Activated CD8-positive, alpha-beta T cell treated with anti-CD3 and anti-CD28 coated beads for 36 hours (primary cell): ENCODE measurements at regions not wholly inside any gene's neighbourhood (a gene's known extent, or its start where the extent isn't known, plus 50 kb on each side); places are given as distances from the start of the nearest gene placed in this dataset.

Source experiments
- ATAC-seq: fragments of 200-7000 bp; cut with Tn5 transposase; one replicate; pipeline ENCODE4 v1.10.0; 2021; ENCODE audit warnings: mild to moderate bottlenecking, moderate library complexity
- CTCF ChIA-PET: fragments of 350-600 bp; sonication (Branson Sonifier 250); formaldehyde crosslinking; loops from one replicate; lab custom pipeline; 2021; ENCODE audit warnings: antibody characterized with exemption; lab: Charles Lee
- POLR2A ChIA-PET: fragments of 350-600 bp; sonication (Branson Sonifier 250); formaldehyde crosslinking; loops from one replicate; lab custom pipeline; 2021; ENCODE audit warnings: antibody characterized with exemption; lab: Charles Lee
- DNase-seq: peaks from one replicate; pipeline ENCODE4 v3.0.0-alpha.2; 2020
- H3K27ac Mint-ChIP-seq: one replicate; pipeline ENCODE4 v1.8.0; 2021; ENCODE audit warnings: mild to moderate bottlenecking, mixed read lengths
- H3K27me3 Mint-ChIP-seq: one replicate; pipeline ENCODE4 v1.8.0; 2021; ENCODE audit warnings: mixed read lengths
- H3K36me3 Mint-ChIP-seq: one replicate; pipeline ENCODE4 v1.8.0; 2021; ENCODE audit warnings: low read depth, mixed read lengths
- H3K4me1 Mint-ChIP-seq: one replicate; pipeline ENCODE4 v1.8.0; 2021; ENCODE audit warnings: low read depth, mixed read lengths
- H3K4me3 Mint-ChIP-seq: one replicate; pipeline ENCODE4 v1.8.0; 2021; ENCODE audit warnings: mild to moderate bottlenecking, moderate library complexity, mixed read lengths
- H3K9me3 Mint-ChIP-seq: one replicate; pipeline ENCODE4 v1.8.0; 2021; ENCODE audit warnings: mixed read lengths
- intact Hi-C: fragments of 100-400 bp; cut with micrococcal nuclease; formaldehyde crosslinking; loops from one replicate; pipeline ENCODE4 v1.10.0; 2022
- TF ChIP-seq, protein P1 (sequence below): fragments of 200-600 bp; IDR thresholded peaks from one replicate; pipeline ENCODE4 v1.8.0; 2022; ENCODE audit warnings: antibody characterized with exemption, mild to moderate bottlenecking

DNA sequence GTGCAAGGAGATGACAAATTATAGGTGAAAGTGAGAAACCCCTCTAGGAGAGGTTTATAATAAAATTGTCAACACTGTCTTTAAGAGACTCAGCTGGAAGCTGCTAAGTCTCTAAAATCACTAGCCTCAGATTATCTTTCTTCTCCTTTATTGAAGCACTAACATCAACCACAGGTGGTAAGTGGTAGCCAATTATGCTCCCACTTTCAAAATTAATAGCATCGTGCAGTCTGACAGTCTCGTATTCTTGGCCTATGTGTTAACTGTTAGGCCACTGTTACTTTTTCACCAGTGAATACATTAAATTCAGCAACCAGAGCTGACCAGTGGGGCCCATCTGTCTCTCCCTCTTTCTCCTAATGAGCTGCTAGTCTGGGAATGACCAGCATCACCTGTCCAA, 674.1 kb downstream of the RAPGEF2 start:
- peaks cover 6% of the 10 kb centered on the region for H3K9me3 Mint-ChIP-seq
- H3K36me3 Mint-ChIP-seq = no peaks in the 10 kb centered on the region
- DNase-seq = no peak
- intact Hi-C loops = no loop called here
- CTCF ChIA-PET = no interaction called here
- TF ChIP-seq, protein P1, sequence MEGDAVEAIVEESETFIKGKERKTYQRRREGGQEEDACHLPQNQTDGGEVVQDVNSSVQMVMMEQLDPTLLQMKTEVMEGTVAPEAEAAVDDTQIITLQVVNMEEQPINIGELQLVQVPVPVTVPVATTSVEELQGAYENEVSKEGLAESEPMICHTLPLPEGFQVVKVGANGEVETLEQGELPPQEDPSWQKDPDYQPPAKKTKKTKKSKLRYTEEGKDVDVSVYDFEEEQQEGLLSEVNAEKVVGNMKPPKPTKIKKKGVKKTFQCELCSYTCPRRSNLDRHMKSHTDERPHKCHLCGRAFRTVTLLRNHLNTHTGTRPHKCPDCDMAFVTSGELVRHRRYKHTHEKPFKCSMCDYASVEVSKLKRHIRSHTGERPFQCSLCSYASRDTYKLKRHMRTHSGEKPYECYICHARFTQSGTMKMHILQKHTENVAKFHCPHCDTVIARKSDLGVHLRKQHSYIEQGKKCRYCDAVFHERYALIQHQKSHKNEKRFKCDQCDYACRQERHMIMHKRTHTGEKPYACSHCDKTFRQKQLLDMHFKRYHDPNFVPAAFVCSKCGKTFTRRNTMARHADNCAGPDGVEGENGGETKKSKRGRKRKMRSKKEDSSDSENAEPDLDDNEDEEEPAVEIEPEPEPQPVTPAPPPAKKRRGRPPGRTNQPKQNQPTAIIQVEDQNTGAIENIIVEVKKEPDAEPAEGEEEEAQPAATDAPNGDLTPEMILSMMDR = no peak
- H3K27ac Mint-ChIP-seq = no peak overlapping the region
- no peaks in the 10 kb centered on the region for H3K27me3 Mint-ChIP-seq
- ATAC-seq = no peak
- no peaks in the 10 kb centered on the region for H3K4me1 Mint-ChIP-seq
- H3K4me3 Mint-ChIP-seq = no peak overlapping the region
- POLR2A ChIA-PET = no interaction called here

DNA sequence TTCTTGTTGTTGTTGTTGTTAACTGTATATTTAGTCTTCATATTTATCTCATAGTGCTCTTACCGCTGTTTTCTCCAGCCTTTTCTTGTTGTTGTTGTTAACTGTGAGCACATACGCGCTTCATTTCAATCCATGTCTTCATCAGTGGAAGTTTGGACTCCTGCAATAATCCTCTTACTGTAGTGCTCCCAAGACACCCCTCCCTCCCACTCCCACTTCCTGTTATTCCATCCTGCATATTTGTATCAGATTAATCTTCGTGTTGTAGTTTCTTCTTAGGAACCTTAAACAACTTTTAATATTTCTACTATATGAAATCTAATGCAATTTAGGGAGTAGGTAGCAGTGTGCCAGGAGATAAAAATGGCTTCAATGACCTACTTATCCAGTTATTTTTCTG, 674.8 kb downstream of the RAPGEF2 start:
- Mint-ChIP-seq H3K27ac (no peak overlapping the region), H3K27me3 (no peaks in the 10 kb centered on the region), H3K36me3 (no peaks in the 10 kb centered on the region), H3K4me3 (no peak overlapping the region), H3K9me3 (peaks cover 4% of the 10 kb centered on the region), H3K4me1 (no peaks in the 10 kb centered on the region)
- TF ChIP-seq, protein P1 = no peak
- POLR2A ChIA-PET = no interaction called here
- no peak for DNase-seq
- no peak for ATAC-seq
- CTCF ChIA-PET = no interaction called here
- intact Hi-C loops = no loop called here

DNA sequence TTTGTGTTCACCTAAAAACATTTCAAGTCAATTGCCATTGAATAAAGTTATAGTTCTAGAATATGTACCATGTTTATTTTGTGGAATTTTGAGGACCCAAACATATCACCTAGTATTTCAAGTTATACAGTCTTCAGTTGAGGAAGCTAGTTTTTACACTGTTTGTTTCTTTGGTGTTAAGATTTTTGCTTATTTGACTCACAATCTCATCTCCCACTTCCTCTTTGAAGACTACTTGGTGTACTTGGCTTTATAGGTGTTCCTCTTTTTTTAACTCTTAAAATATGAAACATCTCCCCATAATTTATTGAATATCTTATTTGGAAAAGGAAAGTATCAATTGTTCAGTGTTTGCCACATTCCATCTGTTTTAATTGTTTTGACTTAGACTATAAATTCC, 675.4 kb downstream of the RAPGEF2 start:
- no peaks in the 10 kb centered on the region for H3K27me3 Mint-ChIP-seq
- intact Hi-C loops = no loop called here
- ChIA-PET POLR2A (no interaction called here), CTCF (no interaction called here)
- ATAC-seq (no peak), DNase-seq (no peak)
- TF ChIP-seq, protein P1 = no peak
- no peaks in the 10 kb centered on the region for H3K36me3 Mint-ChIP-seq
- H3K9me3 Mint-ChIP-seq = peaks cover 1% of the 10 kb centered on the region
- H3K4me1 Mint-ChIP-seq = no peaks in the 10 kb centered on the region
- H3K27ac Mint-ChIP-seq = no peak overlapping the region
- H3K4me3 Mint-ChIP-seq = no peak overlapping the region

DNA sequence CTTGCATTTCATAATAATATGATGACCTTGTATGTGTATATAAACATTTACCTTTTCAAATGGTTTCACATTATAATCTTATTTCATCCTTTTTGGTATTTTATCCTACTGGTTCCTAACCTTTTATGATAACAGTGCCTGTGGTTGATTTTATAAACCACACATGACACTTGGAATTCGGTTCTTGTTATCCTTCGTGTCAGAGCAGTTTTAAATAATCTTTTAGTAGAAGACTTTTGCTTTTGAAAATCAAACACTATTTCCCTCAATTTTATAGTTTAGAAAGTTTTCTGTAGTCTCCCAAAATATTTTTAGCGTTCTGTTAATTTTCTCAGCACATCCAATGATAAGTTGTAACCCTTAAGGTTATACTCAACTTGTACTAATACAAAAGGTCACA, 676.8 kb downstream of the RAPGEF2 start:
- CTCF ChIA-PET = no interaction called here
- no peaks in the 10 kb centered on the region for H3K27me3 Mint-ChIP-seq
- intact Hi-C loops = no loop called here
- DNase-seq = no peak
- H3K36me3 Mint-ChIP-seq = no peaks in the 10 kb centered on the region
- no peaks in the 10 kb centered on the region for H3K4me1 Mint-ChIP-seq
- POLR2A ChIA-PET = no interaction called here
- no peak overlapping the region for H3K27ac Mint-ChIP-seq
- TF ChIP-seq, protein P1 = no peak
- H3K9me3 Mint-ChIP-seq = peaks cover 2% of the 10 kb centered on the region
- H3K4me3 Mint-ChIP-seq = no peak overlapping the region
- no peak for ATAC-seq

DNA sequence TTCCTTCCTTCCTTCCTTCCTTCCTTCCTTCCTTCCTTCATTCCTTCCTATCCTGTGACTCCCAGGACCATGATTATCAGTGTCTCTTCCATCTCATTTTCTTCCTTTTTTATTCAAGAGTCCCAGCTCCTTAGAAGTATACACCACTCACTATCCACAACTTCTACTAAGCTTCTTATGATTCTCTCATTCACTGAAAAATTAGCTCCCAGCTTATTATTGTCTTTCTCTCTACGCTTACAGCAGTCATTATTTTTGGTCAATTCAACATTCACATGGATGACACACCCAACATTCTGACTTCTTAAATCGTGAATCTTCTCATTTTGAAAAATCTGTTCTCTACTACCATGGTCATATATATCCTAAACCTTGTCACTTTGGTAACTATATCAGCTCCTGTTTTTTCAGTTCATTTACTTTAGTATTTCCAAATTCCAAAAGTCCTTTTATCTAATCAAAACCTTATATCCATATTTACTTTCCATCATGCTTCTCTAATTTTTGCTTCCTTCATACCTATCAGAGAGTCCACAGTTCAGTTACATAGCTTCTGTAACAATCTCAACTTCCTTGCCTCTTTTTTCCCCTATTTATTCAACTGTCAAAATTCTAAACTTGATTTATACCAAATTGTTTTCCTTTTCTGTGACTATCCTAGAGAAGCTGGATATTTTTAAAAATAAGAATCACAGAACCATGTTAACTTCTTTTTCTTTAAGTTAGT, 677.5 kb downstream of the RAPGEF2 start:
- ATAC-seq (no peak), DNase-seq (no peak)
- H3K4me1 Mint-ChIP-seq = no peaks in the 10 kb centered on the region
- intact Hi-C loops = no loop called here
- no peak overlapping the region for H3K4me3 Mint-ChIP-seq
- ChIA-PET POLR2A (no interaction called here), CTCF (no interaction called here)
- H3K27me3 Mint-ChIP-seq = no peaks in the 10 kb centered on the region
- no peak overlapping the region for H3K27ac Mint-ChIP-seq
- TF ChIP-seq, protein P1 = no peak
- no peaks in the 10 kb centered on the region for H3K36me3 Mint-ChIP-seq
- H3K9me3 Mint-ChIP-seq = peaks cover 3% of the 10 kb centered on the region
